ENCODE measurements at regions not wholly inside any gene's neighbourhood (a gene's known extent, or its start where the extent isn't known, plus 50 kb on each side); places are given as distances from the start of the nearest gene placed in this dataset.

DNA sequence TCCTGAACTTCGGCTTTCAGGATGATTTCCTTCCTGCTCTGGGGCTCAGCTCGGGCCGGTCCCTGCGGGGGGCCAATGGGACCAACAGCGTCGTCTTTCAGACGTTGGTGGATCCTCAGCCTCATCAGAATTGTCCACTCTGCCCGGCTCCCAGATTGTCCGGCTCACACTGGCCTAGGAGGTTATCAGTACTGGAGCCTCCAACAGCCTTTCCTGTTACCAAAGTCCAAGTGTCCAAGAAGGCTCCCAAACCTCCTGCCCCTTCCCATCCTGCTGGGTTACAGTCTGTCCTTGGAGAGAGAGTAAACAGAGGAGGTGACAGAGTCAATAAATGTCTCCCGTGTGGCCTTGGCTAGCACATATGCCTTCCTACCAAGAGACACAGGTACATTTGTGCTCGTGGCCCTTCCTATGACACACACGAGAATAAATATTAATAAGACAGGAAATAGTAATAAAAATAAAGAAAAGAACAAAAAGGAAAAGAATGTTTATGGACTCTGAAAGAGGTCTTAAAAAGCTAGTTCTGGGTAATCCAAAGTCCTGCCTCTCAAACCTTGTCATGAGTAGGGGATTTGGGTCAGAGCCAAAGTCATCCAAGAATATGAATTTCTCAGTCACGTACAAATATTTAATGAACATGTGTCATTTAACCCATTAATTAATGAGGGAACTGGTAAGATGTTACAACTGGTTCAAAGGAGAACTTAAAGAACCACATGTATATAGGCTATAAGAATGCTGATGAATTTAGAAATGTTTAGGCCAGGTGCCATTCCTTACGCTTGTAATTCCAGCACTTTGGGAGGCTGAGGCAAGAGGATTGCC, 80.8 kb upstream of the SLC2A1 start (continued):
- TF ChIP-seq IRX3 (CRISPR knock-in tag; IDR thresholded peaks at IDR 0.05; ENCODE audit: borderline replicate concordance, low read depth), result peak; percentile 55; the same call in 1 of the 2 replicates
- TF ChIP-seq, protein P1, sequence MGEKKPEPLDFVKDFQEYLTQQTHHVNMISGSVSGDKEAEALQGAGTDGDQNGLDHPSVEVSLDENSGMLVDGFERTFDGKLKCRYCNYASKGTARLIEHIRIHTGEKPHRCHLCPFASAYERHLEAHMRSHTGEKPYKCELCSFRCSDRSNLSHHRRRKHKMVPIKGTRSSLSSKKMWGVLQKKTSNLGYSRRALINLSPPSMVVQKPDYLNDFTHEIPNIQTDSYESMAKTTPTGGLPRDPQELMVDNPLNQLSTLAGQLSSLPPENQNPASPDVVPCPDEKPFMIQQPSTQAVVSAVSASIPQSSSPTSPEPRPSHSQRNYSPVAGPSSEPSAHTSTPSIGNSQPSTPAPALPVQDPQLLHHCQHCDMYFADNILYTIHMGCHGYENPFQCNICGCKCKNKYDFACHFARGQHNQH (CRISPR knock-in tag; IDR thresholded peaks at IDR 0.05), result peak; percentile 86; the same call in 1 of the 2 replicates
- TF ChIP-seq, protein P2, sequence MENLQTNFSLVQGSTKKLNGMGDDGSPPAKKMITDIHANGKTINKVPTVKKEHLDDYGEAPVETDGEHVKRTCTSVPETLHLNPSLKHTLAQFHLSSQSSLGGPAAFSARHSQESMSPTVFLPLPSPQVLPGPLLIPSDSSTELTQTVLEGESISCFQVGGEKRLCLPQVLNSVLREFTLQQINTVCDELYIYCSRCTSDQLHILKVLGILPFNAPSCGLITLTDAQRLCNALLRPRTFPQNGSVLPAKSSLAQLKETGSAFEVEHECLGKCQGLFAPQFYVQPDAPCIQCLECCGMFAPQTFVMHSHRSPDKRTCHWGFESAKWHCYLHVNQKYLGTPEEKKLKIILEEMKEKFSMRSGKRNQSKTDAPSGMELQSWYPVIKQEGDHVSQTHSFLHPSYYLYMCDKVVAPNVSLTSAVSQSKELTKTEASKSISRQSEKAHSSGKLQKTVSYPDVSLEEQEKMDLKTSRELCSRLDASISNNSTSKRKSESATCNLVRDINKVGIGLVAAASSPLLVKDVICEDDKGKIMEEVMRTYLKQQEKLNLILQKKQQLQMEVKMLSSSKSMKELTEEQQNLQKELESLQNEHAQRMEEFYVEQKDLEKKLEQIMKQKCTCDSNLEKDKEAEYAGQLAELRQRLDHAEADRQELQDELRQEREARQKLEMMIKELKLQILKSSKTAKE (CRISPR knock-in tag; IDR thresholded peaks at IDR 0.05; ENCODE audit: borderline replicate concordance), result peak; percentile 99
- TF ChIP-seq, protein P3, sequence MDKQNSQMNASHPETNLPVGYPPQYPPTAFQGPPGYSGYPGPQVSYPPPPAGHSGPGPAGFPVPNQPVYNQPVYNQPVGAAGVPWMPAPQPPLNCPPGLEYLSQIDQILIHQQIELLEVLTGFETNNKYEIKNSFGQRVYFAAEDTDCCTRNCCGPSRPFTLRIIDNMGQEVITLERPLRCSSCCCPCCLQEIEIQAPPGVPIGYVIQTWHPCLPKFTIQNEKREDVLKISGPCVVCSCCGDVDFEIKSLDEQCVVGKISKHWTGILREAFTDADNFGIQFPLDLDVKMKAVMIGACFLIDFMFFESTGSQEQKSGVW (CRISPR knock-in tag; IDR thresholded peaks at IDR 0.05; ENCODE audit: borderline replicate concordance), result no peak
- TF ChIP-seq, protein P4, sequence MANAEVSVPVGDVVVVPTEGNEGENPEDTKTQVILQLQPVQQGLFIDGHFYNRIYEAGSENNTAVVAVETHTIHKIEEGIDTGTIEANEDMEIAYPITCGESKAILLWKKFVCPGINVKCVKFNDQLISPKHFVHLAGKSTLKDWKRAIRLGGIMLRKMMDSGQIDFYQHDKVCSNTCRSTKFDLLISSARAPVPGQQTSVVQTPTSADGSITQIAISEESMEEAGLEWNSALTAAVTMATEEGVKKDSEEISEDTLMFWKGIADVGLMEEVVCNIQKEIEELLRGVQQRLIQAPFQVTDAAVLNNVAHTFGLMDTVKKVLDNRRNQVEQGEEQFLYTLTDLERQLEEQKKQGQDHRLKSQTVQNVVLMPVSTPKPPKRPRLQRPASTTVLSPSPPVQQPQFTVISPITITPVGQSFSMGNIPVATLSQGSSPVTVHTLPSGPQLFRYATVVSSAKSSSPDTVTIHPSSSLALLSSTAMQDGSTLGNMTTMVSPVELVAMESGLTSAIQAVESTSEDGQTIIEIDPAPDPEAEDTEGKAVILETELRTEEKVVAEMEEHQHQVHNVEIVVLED (CRISPR knock-in tag; IDR thresholded peaks at IDR 0.05; ENCODE audit: borderline replicate concordance), result peak; percentile 62
- no peak for TF ChIP-seq SMAD1 (CRISPR knock-in tag; IDR thresholded peaks at IDR 0.05; ENCODE audit: borderline replicate concordance, low read depth)
- TF ChIP-seq, protein P5, sequence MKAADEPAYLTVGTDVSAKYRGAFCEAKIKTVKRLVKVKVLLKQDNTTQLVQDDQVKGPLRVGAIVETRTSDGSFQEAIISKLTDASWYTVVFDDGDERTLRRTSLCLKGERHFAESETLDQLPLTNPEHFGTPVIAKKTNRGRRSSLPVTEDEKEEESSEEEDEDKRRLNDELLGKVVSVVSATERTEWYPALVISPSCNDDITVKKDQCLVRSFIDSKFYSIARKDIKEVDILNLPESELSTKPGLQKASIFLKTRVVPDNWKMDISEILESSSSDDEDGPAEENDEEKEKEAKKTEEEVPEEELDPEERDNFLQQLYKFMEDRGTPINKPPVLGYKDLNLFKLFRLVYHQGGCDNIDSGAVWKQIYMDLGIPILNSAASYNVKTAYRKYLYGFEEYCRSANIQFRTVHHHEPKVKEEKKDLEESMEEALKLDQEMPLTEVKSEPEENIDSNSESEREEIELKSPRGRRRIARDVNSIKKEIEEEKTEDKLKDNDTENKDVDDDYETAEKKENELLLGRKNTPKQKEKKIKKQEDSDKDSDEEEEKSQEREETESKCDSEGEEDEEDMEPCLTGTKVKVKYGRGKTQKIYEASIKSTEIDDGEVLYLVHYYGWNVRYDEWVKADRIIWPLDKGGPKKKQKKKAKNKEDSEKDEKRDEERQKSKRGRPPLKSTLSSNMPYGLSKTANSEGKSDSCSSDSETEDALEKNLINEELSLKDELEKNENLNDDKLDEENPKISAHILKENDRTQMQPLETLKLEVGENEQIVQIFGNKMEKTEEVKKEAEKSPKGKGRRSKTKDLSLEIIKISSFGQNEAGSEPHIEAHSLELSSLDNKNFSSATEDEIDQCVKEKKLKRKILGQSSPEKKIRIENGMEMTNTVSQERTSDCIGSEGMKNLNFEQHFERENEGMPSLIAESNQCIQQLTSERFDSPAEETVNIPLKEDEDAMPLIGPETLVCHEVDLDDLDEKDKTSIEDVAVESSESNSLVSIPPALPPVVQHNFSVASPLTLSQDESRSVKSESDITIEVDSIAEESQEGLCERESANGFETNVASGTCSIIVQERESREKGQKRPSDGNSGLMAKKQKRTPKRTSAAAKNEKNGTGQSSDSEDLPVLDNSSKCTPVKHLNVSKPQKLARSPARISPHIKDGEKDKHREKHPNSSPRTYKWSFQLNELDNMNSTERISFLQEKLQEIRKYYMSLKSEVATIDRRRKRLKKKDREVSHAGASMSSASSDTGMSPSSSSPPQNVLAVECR (CRISPR knock-in tag; IDR thresholded peaks at IDR 0.05; ENCODE audit: borderline replicate concordance), result peak; percentile 61; the same call in 1 of the 2 replicates
- TF ChIP-seq SIN3A (IDR thresholded peaks at IDR 0.05; ENCODE audit: borderline replicate concordance, low read depth, low read length), result peak; percentile 67; the same call in 1 of the 2 replicates
- TF ChIP-seq EP300 (IDR thresholded peaks at IDR 0.05; ENCODE audit: low read depth in 2 of 2, low read length in 2 of 2), result peak; percentile 50 to 98; a peak in 3 of 4 replicates
- TF ChIP-seq EP300 (CRISPR knock-in tag; IDR thresholded peaks at IDR 0.05; ENCODE audit: borderline replicate concordance), result peak; percentile 99
- TF ChIP-seq IRF2 (CRISPR knock-in tag; IDR thresholded peaks at IDR 0.05), result peak; percentile 89

Data from HepG2 (cell line).